ENCODE measurements at regions not wholly inside any gene's neighbourhood (a gene's known extent, or its start where the extent isn't known, plus 50 kb on each side); places are given as distances from the start of the nearest gene placed in this dataset.

- no peaks in the 10 kb centered on the region for H3F3A ChIP-seq (ENCODE audit: low read depth)
- H3K27me3 ChIP-seq (ENCODE audit: insufficient read depth, low read length, poor library complexity, severe bottlenecking), result no peaks in the 10 kb centered on the region
- H4K20me1 ChIP-seq (ENCODE audit: insufficient read depth, low read length, poor library complexity, severe bottlenecking), result no peaks in the 10 kb centered on the region
- H3K4me2 ChIP-seq (ENCODE audit: low read depth, low read length, poor library complexity, severe bottlenecking), result no peak overlapping the region
- no peak for TF ChIP-seq CTCF (conservative IDR thresholded peaks at IDR 0.05; ENCODE audit: low read length)
- no peak for TF ChIP-seq EZH2phosphoT487 (IDR thresholded peaks at IDR 0.05; ENCODE audit: borderline replicate concordance)
- no peak overlapping the region for H3K9ac ChIP-seq (ENCODE audit: low read depth, low read length, poor library complexity, severe bottlenecking)
- H3K9me3 ChIP-seq (ENCODE audit: insufficient read depth, low read depth, low read length), result no peaks in the 10 kb centered on the region
- no peaks in the 10 kb centered on the region for H3K9me2 ChIP-seq (replicated peaks; ENCODE audit: low read depth, low read length)
- H3K4me3 ChIP-seq (ENCODE audit: low read length, poor library complexity, severe bottlenecking), result no peak overlapping the region
- no peaks in the 10 kb centered on the region for H3K4me1 ChIP-seq (ENCODE audit: insufficient read depth, low read length, poor library complexity, severe bottlenecking)
- H3K36me3 ChIP-seq (ENCODE audit: insufficient read depth, low read length), result no peaks in the 10 kb centered on the region
- H3K79me2 ChIP-seq (ENCODE audit: insufficient read depth, low read length), result no peaks in the 10 kb centered on the region
- H2AFZ ChIP-seq (ENCODE audit: low read length), result no peak overlapping the region
Observed at GRCh38 chr13:32897296-32897695, 118.9 kb upstream of the KL start.

GRCh38 chr13:32902029-32902780, 114.0 kb upstream of the KL start:
- Histone ChIP-seq H4K20me1 (ENCODE audit: insufficient read depth, low read length, poor library complexity, severe bottlenecking) (no peaks in the 10 kb centered on the region), H2AFZ (ENCODE audit: low read length) (no peak overlapping the region), H3K9me2 (replicated peaks; ENCODE audit: low read depth, low read length) (no peaks in the 10 kb centered on the region), H3K4me3 (ENCODE audit: low read length, poor library complexity, severe bottlenecking) (no peak overlapping the region), H3K27me3 (ENCODE audit: insufficient read depth, low read length, poor library complexity, severe bottlenecking) (no peaks in the 10 kb centered on the region), H3F3A (ENCODE audit: low read depth) (no peaks in the 10 kb centered on the region), H3K4me1 (ENCODE audit: insufficient read depth, low read length, poor library complexity, severe bottlenecking) (peaks cover 12% of the 10 kb centered on the region), H3K9ac (ENCODE audit: low read depth, low read length, poor library complexity, severe bottlenecking) (no peak overlapping the region), H3K4me2 (ENCODE audit: low read depth, low read length, poor library complexity, severe bottlenecking) (no peak overlapping the region), H3K9me3 (ENCODE audit: insufficient read depth, low read depth, low read length) (no peaks in the 10 kb centered on the region), H3K79me2 (ENCODE audit: insufficient read depth, low read length) (no peaks in the 10 kb centered on the region), H3K36me3 (ENCODE audit: insufficient read depth, low read length) (no peaks in the 10 kb centered on the region)
- TF ChIP-seq EZH2phosphoT487 (IDR thresholded peaks at IDR 0.05; ENCODE audit: borderline replicate concordance), result no peak
- TF ChIP-seq CTCF (conservative IDR thresholded peaks at IDR 0.05; ENCODE audit: low read length), result no peak

GRCh38 chr13:32902874-32903273, 113.3 kb upstream of the KL start:
- no peaks in the 10 kb centered on the region for H3F3A ChIP-seq (ENCODE audit: low read depth)
- no peaks in the 10 kb centered on the region for H3K9me2 ChIP-seq (replicated peaks; ENCODE audit: low read depth, low read length)
- H3K27me3 ChIP-seq (ENCODE audit: insufficient read depth, low read length, poor library complexity, severe bottlenecking), result no peaks in the 10 kb centered on the region
- H3K4me1 ChIP-seq (ENCODE audit: insufficient read depth, low read length, poor library complexity, severe bottlenecking), result peaks cover 12% of the 10 kb centered on the region
- no peaks in the 10 kb centered on the region for H4K20me1 ChIP-seq (ENCODE audit: insufficient read depth, low read length, poor library complexity, severe bottlenecking)
- H3K9ac ChIP-seq (ENCODE audit: low read depth, low read length, poor library complexity, severe bottlenecking), result no peak overlapping the region
- no peaks in the 10 kb centered on the region for H3K79me2 ChIP-seq (ENCODE audit: insufficient read depth, low read length)
- no peak overlapping the region for H3K4me2 ChIP-seq (ENCODE audit: low read depth, low read length, poor library complexity, severe bottlenecking)
- no peak overlapping the region for H3K4me3 ChIP-seq (ENCODE audit: low read length, poor library complexity, severe bottlenecking)
- TF ChIP-seq CTCF (conservative IDR thresholded peaks at IDR 0.05; ENCODE audit: low read length), result no peak
- TF ChIP-seq EZH2phosphoT487 (IDR thresholded peaks at IDR 0.05; ENCODE audit: borderline replicate concordance), result no peak
- H3K9me3 ChIP-seq (ENCODE audit: insufficient read depth, low read depth, low read length), result no peaks in the 10 kb centered on the region
- no peaks in the 10 kb centered on the region for H3K36me3 ChIP-seq (ENCODE audit: insufficient read depth, low read length)
- H2AFZ ChIP-seq (ENCODE audit: low read length), result no peak overlapping the region
